ENCODE measurements at regions not wholly inside any gene's neighbourhood (a gene's known extent, or its start where the extent isn't known, plus 50 kb on each side); places are given as distances from the start of the nearest gene placed in this dataset.

DNA sequence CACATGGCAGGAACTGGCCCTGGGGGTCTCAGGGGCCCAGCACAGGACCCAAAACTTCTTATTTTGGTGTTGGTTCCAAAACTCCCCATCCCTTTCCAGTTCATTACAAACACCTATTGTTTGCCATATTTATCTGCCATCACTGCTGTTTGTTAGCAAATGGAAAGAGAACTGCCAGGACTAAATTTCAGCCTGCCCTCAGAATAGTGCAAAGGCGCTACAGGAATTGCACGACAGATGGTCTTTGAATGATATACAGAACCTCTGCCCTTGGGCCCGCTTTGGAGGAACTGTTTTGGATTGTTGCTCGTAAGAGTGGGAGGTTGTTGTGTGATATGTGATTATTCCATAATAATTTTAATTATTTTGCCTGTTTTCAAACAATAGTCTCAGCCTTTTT, 199.0 kb upstream of the FBXL4 start:
- TF ChIP-seq, protein P1, sequence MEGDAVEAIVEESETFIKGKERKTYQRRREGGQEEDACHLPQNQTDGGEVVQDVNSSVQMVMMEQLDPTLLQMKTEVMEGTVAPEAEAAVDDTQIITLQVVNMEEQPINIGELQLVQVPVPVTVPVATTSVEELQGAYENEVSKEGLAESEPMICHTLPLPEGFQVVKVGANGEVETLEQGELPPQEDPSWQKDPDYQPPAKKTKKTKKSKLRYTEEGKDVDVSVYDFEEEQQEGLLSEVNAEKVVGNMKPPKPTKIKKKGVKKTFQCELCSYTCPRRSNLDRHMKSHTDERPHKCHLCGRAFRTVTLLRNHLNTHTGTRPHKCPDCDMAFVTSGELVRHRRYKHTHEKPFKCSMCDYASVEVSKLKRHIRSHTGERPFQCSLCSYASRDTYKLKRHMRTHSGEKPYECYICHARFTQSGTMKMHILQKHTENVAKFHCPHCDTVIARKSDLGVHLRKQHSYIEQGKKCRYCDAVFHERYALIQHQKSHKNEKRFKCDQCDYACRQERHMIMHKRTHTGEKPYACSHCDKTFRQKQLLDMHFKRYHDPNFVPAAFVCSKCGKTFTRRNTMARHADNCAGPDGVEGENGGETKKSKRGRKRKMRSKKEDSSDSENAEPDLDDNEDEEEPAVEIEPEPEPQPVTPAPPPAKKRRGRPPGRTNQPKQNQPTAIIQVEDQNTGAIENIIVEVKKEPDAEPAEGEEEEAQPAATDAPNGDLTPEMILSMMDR (IDR thresholded peaks at IDR 0.05) = no peak
- TF ChIP-seq POLR2AphosphoS5 (IDR thresholded peaks at IDR 0.05; ENCODE audit: insufficient read depth in 1 of 2, low read depth in 1 of 2) = no peak
